Forelimb muscle (tissue), 1 donor: ENCODE measurements at regions not wholly inside any gene's neighbourhood (a gene's known extent, or its start where the extent isn't known, plus 50 kb on each side); places are given as distances from the start of the nearest gene placed in this dataset.

Experiments
- DNase-seq: peaks from one replicate; pipeline ENCODE4 v3.0.0-alpha.2; 2013; ENCODE audit warnings: low read depth

GRCh38 chr19:30873691-30874090 lies 475.5 kb downstream of the TSHZ3 start:
- no peak for DNase-seq

GRCh38 chr19:30873003-30873402 lies 476.2 kb downstream of the TSHZ3 start:
- DNase-seq, result no peak

GRCh38 chr19:30871979-30872378 lies 477.3 kb downstream of the TSHZ3 start:
- DNase-seq, result no peak

GRCh38 chr19:30870876-30871275 lies 478.4 kb downstream of the TSHZ3 start:
- no peak for DNase-seq

- no peak for DNase-seq
Measured at GRCh38 chr19:30865511-30865910, 483.7 kb downstream of the TSHZ3 start.

- no peak for DNase-seq
Measured at GRCh38 chr19:30864391-30865215, 484.6 kb downstream of the TSHZ3 start.

- no peak for DNase-seq
Measured at GRCh38 chr19:30862876-30863275, 486.4 kb downstream of the TSHZ3 start.

- no peak for DNase-seq
Measured at GRCh38 chr19:30861919-30862318, 487.3 kb downstream of the TSHZ3 start.

- no peak for DNase-seq
Measured at GRCh38 chr19:30857966-30858490, 485.8 kb downstream of the ZNF536 start.

- DNase-seq, result no peak
Measured at GRCh38 chr19:30857388-30857787, 485.2 kb downstream of the ZNF536 start.

GRCh38 chr19:30856786-30857185 lies 484.6 kb downstream of the ZNF536 start:
- DNase-seq, result no peak

GRCh38 chr19:30856376-30856775 lies 484.2 kb downstream of the ZNF536 start:
- no peak for DNase-seq

- no peak for DNase-seq
Measured at GRCh38 chr19:30855442-30855841, 483.3 kb downstream of the ZNF536 start.

- no peak for DNase-seq
Measured at GRCh38 chr19:30854661-30855060, 482.5 kb downstream of the ZNF536 start.

GRCh38 chr19:30854207-30854606 lies 482.0 kb downstream of the ZNF536 start:
- no peak for DNase-seq

- no peak for DNase-seq
Measured at GRCh38 chr19:30853036-30853435, 480.9 kb downstream of the ZNF536 start.

- no peak for DNase-seq
Measured at GRCh38 chr19:30852168-30852567, 480.0 kb downstream of the ZNF536 start.

GRCh38 chr19:30851646-30852045 lies 479.5 kb downstream of the ZNF536 start:
- no peak for DNase-seq

- no peak for DNase-seq
Measured at GRCh38 chr19:30848636-30849425, 476.6 kb downstream of the ZNF536 start.

GRCh38 chr19:30846102-30846501 lies 473.9 kb downstream of the ZNF536 start:
- DNase-seq, result no peak

- no peak for DNase-seq
Measured at GRCh38 chr19:30842926-30843325, 470.7 kb downstream of the ZNF536 start.

- DNase-seq, result no peak
Measured at GRCh38 chr19:30841934-30842333, 469.8 kb downstream of the ZNF536 start.

GRCh38 chr19:30830875-30831274 lies 458.7 kb downstream of the ZNF536 start:
- DNase-seq, result no peak
